Fibroblast of lung (primary cell): ENCODE measurements at regions not wholly inside any gene's neighbourhood (a gene's known extent, or its start where the extent isn't known, plus 50 kb on each side); places are given as distances from the start of the nearest gene placed in this dataset.

Experiments
- EZH2 ChIP-seq: IDR thresholded peaks from 2 replicates; pipeline ENCODE4 v1.5.1; 2012; ENCODE audit warnings: low read length, control low read depth, mild to moderate bottlenecking; ENCODE audit errors: missing control alignments
- TF ChIP-seq, protein P1 (sequence below), 2 donors: IDR thresholded peaks in 1 of 2; conservative IDR thresholded peaks in 1 of 2; 1 replicate in 1 of 2; 2 replicates in 1 of 2; pipeline ENCODE4 v1.5.1; 2011 to 2012; ENCODE audit warnings: low read length in 2 of 2, control low read depth in 1 of 2, inconsistent platforms in 1 of 2, low read depth in 1 of 2, mild to moderate bottlenecking in 1 of 2

DNA sequence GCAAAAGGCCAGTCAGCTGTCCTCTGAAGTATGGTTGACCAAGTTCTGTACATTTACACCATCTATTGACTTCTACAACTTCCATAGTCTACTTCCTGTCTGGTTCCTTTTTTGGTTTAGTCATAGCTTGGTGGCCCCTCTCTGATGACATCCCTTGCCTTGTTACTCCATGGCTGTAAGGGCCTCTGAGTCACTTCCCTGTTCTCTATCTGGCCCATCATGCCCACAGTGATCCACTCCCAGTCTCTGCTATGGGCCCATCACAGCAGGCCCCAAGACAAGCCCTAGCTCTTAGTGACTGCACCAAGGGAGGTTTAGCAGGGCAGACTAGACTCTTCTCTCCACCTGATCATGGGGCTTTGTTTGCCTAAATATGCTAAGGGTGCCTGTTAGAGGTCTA lies 441.6 kb downstream of the HACE1 start:
- TF ChIP-seq, protein P1, sequence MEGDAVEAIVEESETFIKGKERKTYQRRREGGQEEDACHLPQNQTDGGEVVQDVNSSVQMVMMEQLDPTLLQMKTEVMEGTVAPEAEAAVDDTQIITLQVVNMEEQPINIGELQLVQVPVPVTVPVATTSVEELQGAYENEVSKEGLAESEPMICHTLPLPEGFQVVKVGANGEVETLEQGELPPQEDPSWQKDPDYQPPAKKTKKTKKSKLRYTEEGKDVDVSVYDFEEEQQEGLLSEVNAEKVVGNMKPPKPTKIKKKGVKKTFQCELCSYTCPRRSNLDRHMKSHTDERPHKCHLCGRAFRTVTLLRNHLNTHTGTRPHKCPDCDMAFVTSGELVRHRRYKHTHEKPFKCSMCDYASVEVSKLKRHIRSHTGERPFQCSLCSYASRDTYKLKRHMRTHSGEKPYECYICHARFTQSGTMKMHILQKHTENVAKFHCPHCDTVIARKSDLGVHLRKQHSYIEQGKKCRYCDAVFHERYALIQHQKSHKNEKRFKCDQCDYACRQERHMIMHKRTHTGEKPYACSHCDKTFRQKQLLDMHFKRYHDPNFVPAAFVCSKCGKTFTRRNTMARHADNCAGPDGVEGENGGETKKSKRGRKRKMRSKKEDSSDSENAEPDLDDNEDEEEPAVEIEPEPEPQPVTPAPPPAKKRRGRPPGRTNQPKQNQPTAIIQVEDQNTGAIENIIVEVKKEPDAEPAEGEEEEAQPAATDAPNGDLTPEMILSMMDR (conservative IDR thresholded peaks at IDR 0.05 in 1 of 2, IDR thresholded peaks at IDR 0.05 in 1 of 2; ENCODE audit: low read depth in 1 of 2, low read length in 2 of 2), result no peak
- no peak for TF ChIP-seq EZH2
